Psoas muscle (tissue), 7 donors: ENCODE measurements at regions not wholly inside any gene's neighbourhood (a gene's known extent, or its start where the extent isn't known, plus 50 kb on each side); places are given as distances from the start of the nearest gene placed in this dataset.

Experiments
- ATAC-seq, 4 donors: fragments of 200-7000 bp; cut with Tn5 transposase; one replicate each; pipeline ENCODE4 v1.9.1; 2020; ENCODE audit warnings: moderate library complexity in 3 of 4, mild to moderate bottlenecking in 2 of 4
- DNase-seq, 2 donors: peaks; one replicate each; pipeline ENCODE4 v3.0.0-alpha.2; 2020
- H3K27ac ChIP-seq: fragments of 200-600 bp; one replicate; pipeline ENCODE4 v1.8.0; 2022
- H3K27me3 ChIP-seq, 3 donors: fragments of 200-600 bp in 1 of 3; one replicate each; pipeline versions ENCODE4 v1.6.1 to v1.8.0; 2013 to 2022; ENCODE audit warnings: low read length in 2 of 3, mild to moderate bottlenecking in 2 of 3, moderate library complexity in 1 of 3; ENCODE audit not compliant: insufficient read depth in 3 of 3
- H3K36me3 ChIP-seq, 2 donors: fragments of 200-600 bp in 1 of 2; one replicate each; pipeline versions ENCODE4 v1.6.1 to v1.8.0; 2013 to 2022; ENCODE audit warnings: low read depth in 1 of 2, mild to moderate bottlenecking in 1 of 2, moderate library complexity in 1 of 2; ENCODE audit not compliant: insufficient read depth in 1 of 2
- H3K4me1 ChIP-seq: fragments of 200-600 bp; one replicate; pipeline ENCODE4 v1.8.0; 2022
- H3K4me3 ChIP-seq: fragments of 200-600 bp; one replicate; pipeline ENCODE4 v1.8.0; 2022; ENCODE audit warnings: mild to moderate bottlenecking
- H3K9me3 ChIP-seq: fragments of 200-600 bp; one replicate; pipeline ENCODE4 v1.8.0; 2022
- WGBS, 3 donors: extraction: QIAGEN DNeasy Blood & Tissue Kit; methylation state at CpG; one replicate each; pipeline versions ENCODE4 v1.1.6 to v1.1.7; 2013; 5-methylcytosine and 5-hydroxymethylcytosine counted together
- intact Hi-C, 2 donors: fragments of 100-400 bp; cut with DNase I; formaldehyde crosslinking; loops; one replicate each; pipeline versions ENCODE4 v1.11.0 to v1.14.2; 2022
- TF ChIP-seq, protein P1 (sequence below): fragments of 200-600 bp; IDR thresholded peaks from one replicate; pipeline ENCODE4 v1.8.0; 2022; ENCODE audit warnings: antibody characterized with exemption
- donor health status: healthy with polysubstance abuse.
- donor health status: DM: no; HTN: no; CAD: no; lungs with moderate emphysema.
- donor health status: Bipolar disorder and iron deficiency.
- donor health status: healthy.
- donor health status: DM: yes; HTN: yes; CAD: no.
- donor health status: DM: no; HTN: no; CAD: no.
- donor health status: DM: yes; HTN: yes; CAD: no.

DNA sequence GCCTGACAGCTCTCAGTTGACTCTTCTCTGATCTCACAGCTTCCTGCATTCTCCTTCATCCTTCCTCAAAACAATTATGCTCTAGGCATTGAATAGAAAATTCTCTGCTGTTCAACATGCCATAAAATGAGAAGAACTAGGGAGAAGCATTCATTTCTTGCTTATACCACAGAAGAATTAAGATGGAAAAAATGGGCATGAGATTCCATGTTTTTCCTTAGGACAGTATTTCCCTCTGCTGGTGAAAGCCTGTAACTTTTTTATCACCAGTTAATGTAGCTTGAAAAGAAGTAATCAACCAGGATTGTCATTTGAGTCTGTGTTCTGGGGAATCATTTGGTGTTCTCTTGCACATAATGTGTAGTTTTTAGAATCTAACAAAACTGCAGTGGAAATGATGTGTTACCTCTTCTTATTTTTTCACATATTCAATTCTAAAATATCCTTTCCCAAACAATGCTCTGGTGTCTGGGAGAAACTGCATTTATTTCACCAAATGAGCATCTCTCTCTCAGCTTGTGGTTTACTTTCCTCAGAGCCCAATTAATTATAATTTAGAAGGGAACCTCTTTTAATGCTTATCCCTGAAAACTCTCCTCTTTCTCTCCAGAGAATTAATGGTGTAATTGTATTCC lies 92.8 kb upstream of the DCBLD2 start:
- no peaks in the 10 kb centered on the region for H3K4me1 ChIP-seq
- TF ChIP-seq, protein P1, sequence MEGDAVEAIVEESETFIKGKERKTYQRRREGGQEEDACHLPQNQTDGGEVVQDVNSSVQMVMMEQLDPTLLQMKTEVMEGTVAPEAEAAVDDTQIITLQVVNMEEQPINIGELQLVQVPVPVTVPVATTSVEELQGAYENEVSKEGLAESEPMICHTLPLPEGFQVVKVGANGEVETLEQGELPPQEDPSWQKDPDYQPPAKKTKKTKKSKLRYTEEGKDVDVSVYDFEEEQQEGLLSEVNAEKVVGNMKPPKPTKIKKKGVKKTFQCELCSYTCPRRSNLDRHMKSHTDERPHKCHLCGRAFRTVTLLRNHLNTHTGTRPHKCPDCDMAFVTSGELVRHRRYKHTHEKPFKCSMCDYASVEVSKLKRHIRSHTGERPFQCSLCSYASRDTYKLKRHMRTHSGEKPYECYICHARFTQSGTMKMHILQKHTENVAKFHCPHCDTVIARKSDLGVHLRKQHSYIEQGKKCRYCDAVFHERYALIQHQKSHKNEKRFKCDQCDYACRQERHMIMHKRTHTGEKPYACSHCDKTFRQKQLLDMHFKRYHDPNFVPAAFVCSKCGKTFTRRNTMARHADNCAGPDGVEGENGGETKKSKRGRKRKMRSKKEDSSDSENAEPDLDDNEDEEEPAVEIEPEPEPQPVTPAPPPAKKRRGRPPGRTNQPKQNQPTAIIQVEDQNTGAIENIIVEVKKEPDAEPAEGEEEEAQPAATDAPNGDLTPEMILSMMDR: peak; percentile 74
- DNase-seq: no peak
- H3K27ac ChIP-seq: no peak overlapping the region
- H3K36me3 ChIP-seq: no peaks in the 10 kb centered on the region
- H3K27me3 ChIP-seq: no peaks in the 10 kb centered on the region
- H3K4me3 ChIP-seq: no peak overlapping the region
- H3K9me3 ChIP-seq: no peaks in the 10 kb centered on the region
- intact Hi-C loops: loop anchor here (1.0 to 5.0 kb wide), 4 partner anchors 92 to 392 kb away; partner anchors contain the start of gene DCBLD2 (in 1 of the 2)
- peak in 1 of 4 donors; percentile 46 for ATAC-seq

DNA sequence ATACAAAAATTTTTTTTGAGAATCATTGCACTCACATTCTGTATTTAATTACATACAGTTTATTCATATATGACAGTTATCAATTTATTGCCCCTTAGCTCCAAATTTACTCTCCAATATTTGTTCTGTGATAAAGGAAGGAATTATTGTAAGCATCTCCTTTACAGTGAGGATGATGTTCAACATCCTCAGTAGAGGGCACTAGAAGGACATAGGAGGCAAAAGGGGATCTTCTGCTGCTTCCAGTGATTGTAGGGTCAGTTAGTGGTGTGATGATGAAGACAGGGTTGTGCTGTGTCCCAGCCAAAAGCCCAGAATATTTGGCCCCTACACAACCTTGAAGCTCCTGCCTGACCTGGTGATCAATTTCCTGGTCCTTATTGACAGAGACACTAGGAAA lies 89.9 kb upstream of the DCBLD2 start:
- H3K36me3 ChIP-seq: no peaks in the 10 kb centered on the region
- H3K4me1 ChIP-seq: no peaks in the 10 kb centered on the region
- no peaks in the 10 kb centered on the region for H3K9me3 ChIP-seq
- TF ChIP-seq, protein P1: no peak
- H3K27me3 ChIP-seq: no peaks in the 10 kb centered on the region
- ATAC-seq (no peak), DNase-seq (no peak)
- intact Hi-C loops: loop anchor here (5.0 kb wide), 2 partner anchors 89 to 389 kb away; partner anchors contain the start of gene DCBLD2 (in 1 of the 2)
- H3K27ac ChIP-seq: no peak overlapping the region
- H3K4me3 ChIP-seq: no peak overlapping the region

DNA sequence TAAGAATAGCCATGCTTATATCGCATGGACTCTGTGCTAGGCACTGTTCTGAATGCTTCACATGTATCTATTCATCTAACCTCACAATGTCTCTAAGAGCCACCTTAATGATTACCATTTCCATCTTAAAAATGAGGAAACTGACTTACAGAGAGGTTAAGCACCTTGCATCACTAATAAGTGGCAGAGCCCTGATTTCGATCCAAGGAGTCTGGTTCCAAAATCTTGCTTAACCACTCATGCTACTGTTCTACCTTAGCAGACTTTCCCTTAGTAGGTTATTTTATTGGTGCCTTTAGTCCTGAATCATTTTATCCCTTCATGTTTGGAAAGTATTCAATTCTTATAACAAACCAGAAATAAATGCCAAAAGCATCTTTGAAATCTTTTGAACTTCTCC lies 89.2 kb upstream of the DCBLD2 start:
- no peak for DNase-seq
- no peak for ATAC-seq
- TF ChIP-seq, protein P1: no peak
- intact Hi-C loops: loop anchor here (5.0 kb wide), 2 partner anchors 88 to 388 kb away; partner anchors contain the start of gene DCBLD2 (in 1 of the 2)
- H3K4me3 ChIP-seq: no peak overlapping the region
- 86 to 91% (median 87%) methylated on average over 2 of the region's 2 CpGs for WGBS, 3 donors
- H3K36me3 ChIP-seq: no peaks in the 10 kb centered on the region
- no peaks in the 10 kb centered on the region for H3K27me3 ChIP-seq
- no peak overlapping the region for H3K27ac ChIP-seq
- H3K9me3 ChIP-seq: no peaks in the 10 kb centered on the region
- H3K4me1 ChIP-seq: no peaks in the 10 kb centered on the region

DNA sequence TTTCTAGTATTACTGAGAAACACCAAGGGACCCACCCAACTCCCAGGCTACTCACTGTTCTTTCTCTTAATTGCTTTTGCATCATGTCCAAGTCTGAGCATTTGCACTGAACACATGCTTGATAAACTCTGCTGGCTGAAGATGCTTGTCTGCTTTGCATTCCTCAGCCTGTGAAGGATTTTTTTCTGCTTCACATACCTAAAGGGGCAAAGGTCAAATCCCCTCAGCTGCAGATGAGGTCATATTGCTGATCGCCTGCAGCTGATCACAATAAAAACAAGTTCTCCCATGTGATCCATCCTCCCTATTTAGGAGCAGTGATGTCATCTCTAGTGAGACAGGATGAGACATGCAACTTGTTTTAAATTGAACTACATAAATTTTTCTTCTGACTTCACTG lies 84.6 kb upstream of the DCBLD2 start:
- Histone ChIP-seq H3K27ac (no peak overlapping the region), H3K27me3 (no peaks in the 10 kb centered on the region), H3K36me3 (no peaks in the 10 kb centered on the region), H3K9me3 (no peaks in the 10 kb centered on the region), H3K4me3 (no peak overlapping the region), H3K4me1 (no peaks in the 10 kb centered on the region)
- TF ChIP-seq, protein P1: no peak
- DNase-seq (no peak), ATAC-seq (no peak)
- WGBS, 3 donors: 13 to 24% (median 18%) methylated on average over 1 of the region's 1 CpG
- intact Hi-C loops: no loop called here

DNA sequence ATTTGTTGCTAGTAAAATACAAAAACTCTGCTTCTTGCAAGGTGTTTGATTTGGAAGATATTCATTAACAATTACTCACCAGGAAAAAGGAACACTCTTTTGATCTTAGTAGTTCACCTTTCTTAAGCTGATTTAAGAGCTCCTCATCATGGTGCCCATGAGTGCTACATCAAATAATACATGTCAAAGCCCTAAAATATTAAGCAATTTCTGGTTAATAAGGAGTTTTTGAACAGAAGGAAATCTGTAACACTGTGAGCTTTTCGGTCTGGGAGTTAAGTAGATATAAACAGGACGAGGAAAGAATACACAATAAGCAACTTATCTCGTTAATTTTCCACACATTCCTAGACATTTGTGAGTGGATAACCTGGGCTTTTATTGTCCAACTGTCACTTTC lies 83.9 kb upstream of the DCBLD2 start:
- H3K36me3 ChIP-seq: no peaks in the 10 kb centered on the region
- intact Hi-C loops: no loop called here

More for the DNA sequence above, 83.9 kb upstream of the DCBLD2 start:
- TF ChIP-seq, protein P1: no peak
- H3K4me3 ChIP-seq: no peak overlapping the region
- no peaks in the 10 kb centered on the region for H3K4me1 ChIP-seq
- ATAC-seq (no peak), DNase-seq (no peak)
- H3K27ac ChIP-seq: no peak overlapping the region
- 29 to 36% (median 31%) methylated on average over 3 of the region's 3 CpGs for WGBS, 3 donors
- no peaks in the 10 kb centered on the region for H3K27me3 ChIP-seq
- H3K9me3 ChIP-seq: no peaks in the 10 kb centered on the region
